ENCODE measurements at regions not wholly inside any gene's neighbourhood (a gene's known extent, or its start where the extent isn't known, plus 50 kb on each side); places are given as distances from the start of the nearest gene placed in this dataset.

GRCh38 chr4:140281828-140282552 lies 91.5 kb upstream of the SCOC start:
- no peaks in the 10 kb centered on the region for H3K27me3 ChIP-seq (ENCODE audit: control insufficient read depth, insufficient read depth, low read length)
- H3K9me3 ChIP-seq (ENCODE audit: control insufficient read depth, insufficient read depth, low read depth, low read length), result peaks cover 4% of the 10 kb centered on the region
- H3K27ac ChIP-seq (ENCODE audit: low read depth, low read length), result no peak overlapping the region
- no peak overlapping the region for H3K9ac ChIP-seq (ENCODE audit: low read length)
- H3K36me3 ChIP-seq (ENCODE audit: control insufficient read depth, insufficient read depth, low read length), result no peaks in the 10 kb centered on the region
- H3K4me1 ChIP-seq (ENCODE audit: control insufficient read depth, insufficient read depth, low read length), result no peaks in the 10 kb centered on the region; the same call in 1 of the 2 replicates
- no peak overlapping the region for H3K4me3 ChIP-seq (ENCODE audit: low read depth, low read length)

- H3K9ac ChIP-seq (ENCODE audit: low read length), result no peak overlapping the region
- H3K36me3 ChIP-seq (ENCODE audit: control insufficient read depth, insufficient read depth, low read length), result no peaks in the 10 kb centered on the region
- H3K4me3 ChIP-seq (ENCODE audit: low read depth, low read length), result no peak overlapping the region
- H3K4me1 ChIP-seq (ENCODE audit: control insufficient read depth, insufficient read depth, low read length), result no peaks in the 10 kb centered on the region
- H3K9me3 ChIP-seq (ENCODE audit: control insufficient read depth, insufficient read depth, low read depth, low read length), result peaks cover 3% of the 10 kb centered on the region; the same call in 1 of the 2 replicates
- H3K27ac ChIP-seq (ENCODE audit: low read depth, low read length), result no peak overlapping the region
- H3K27me3 ChIP-seq (ENCODE audit: control insufficient read depth, insufficient read depth, low read length), result no peaks in the 10 kb centered on the region
These were observed 95.9 kb upstream of the SCOC start for GRCh38 chr4:140277576-140277975.

GRCh38 chr4:140271553-140271952 lies 101.9 kb upstream of the SCOC start:
- Histone ChIP-seq H3K27me3 (ENCODE audit: control insufficient read depth, insufficient read depth, low read length) (no peaks in the 10 kb centered on the region), H3K4me3 (ENCODE audit: low read depth, low read length) (no peak overlapping the region), H3K9me3 (ENCODE audit: control insufficient read depth, insufficient read depth, low read depth, low read length) (no peaks in the 10 kb centered on the region), H3K9ac (ENCODE audit: low read length) (no peak overlapping the region), H3K27ac (ENCODE audit: low read depth, low read length) (no peak overlapping the region), H3K36me3 (ENCODE audit: control insufficient read depth, insufficient read depth, low read length) (no peaks in the 10 kb centered on the region), H3K4me1 (ENCODE audit: control insufficient read depth, insufficient read depth, low read length) (peaks cover 11% of the 10 kb centered on the region; the same call in 1 of the 2 replicates)

GRCh38 chr4:140269369-140269768 lies 104.1 kb upstream of the SCOC start:
- H3K9me3 ChIP-seq (ENCODE audit: control insufficient read depth, insufficient read depth, low read depth, low read length), result no peaks in the 10 kb centered on the region
- no peak overlapping the region for H3K4me3 ChIP-seq (ENCODE audit: low read depth, low read length)

GRCh38 chr4:140268186-140268841 lies 105.1 kb upstream of the SCOC start:
- H3K9ac ChIP-seq (ENCODE audit: low read length), result no peak overlapping the region
- peaks cover 11% of the 10 kb centered on the region; the same call in 1 of the 2 replicates for H3K4me1 ChIP-seq (ENCODE audit: control insufficient read depth, insufficient read depth, low read length)
- H3K9me3 ChIP-seq (ENCODE audit: control insufficient read depth, insufficient read depth, low read depth, low read length), result no peaks in the 10 kb centered on the region
- H3K27me3 ChIP-seq (ENCODE audit: control insufficient read depth, insufficient read depth, low read length), result no peaks in the 10 kb centered on the region
- no peak overlapping the region for H3K4me3 ChIP-seq (ENCODE audit: low read depth, low read length)
- no peaks in the 10 kb centered on the region for H3K36me3 ChIP-seq (ENCODE audit: control insufficient read depth, insufficient read depth, low read length)
- no peak overlapping the region for H3K27ac ChIP-seq (ENCODE audit: low read depth, low read length)

More at GRCh38 chr4:140269369-140269768, 104.1 kb upstream of the SCOC start:
- Histone ChIP-seq H3K4me1 (ENCODE audit: control insufficient read depth, insufficient read depth, low read length) (peaks cover 11% of the 10 kb centered on the region; the same call in 1 of the 2 replicates), H3K27ac (ENCODE audit: low read depth, low read length) (no peak overlapping the region), H3K9ac (ENCODE audit: low read length) (no peak overlapping the region), H3K36me3 (ENCODE audit: control insufficient read depth, insufficient read depth, low read length) (no peaks in the 10 kb centered on the region), H3K27me3 (ENCODE audit: control insufficient read depth, insufficient read depth, low read length) (no peaks in the 10 kb centered on the region)

GRCh38 chr4:140267576-140267975 lies 105.9 kb upstream of the SCOC start:
- Histone ChIP-seq H3K27ac (ENCODE audit: low read depth, low read length) (no peak overlapping the region), H3K4me3 (ENCODE audit: low read depth, low read length) (no peak overlapping the region), H3K4me1 (ENCODE audit: control insufficient read depth, insufficient read depth, low read length) (peaks cover 11% of the 10 kb centered on the region; the same call in 1 of the 2 replicates)

GRCh38 chr4:140266958-140267568 lies 106.4 kb upstream of the SCOC start:
- Histone ChIP-seq H3K4me3 (ENCODE audit: low read depth, low read length) (no peak overlapping the region), H3K27ac (ENCODE audit: low read depth, low read length) (no peak overlapping the region), H3K9me3 (ENCODE audit: control insufficient read depth, insufficient read depth, low read depth, low read length) (no peaks in the 10 kb centered on the region), H3K36me3 (ENCODE audit: control insufficient read depth, insufficient read depth, low read length) (no peaks in the 10 kb centered on the region), H3K9ac (ENCODE audit: low read length) (no peak overlapping the region), H3K27me3 (ENCODE audit: control insufficient read depth, insufficient read depth, low read length) (no peaks in the 10 kb centered on the region), H3K4me1 (ENCODE audit: control insufficient read depth, insufficient read depth, low read length) (peaks cover 11% of the 10 kb centered on the region; the same call in 1 of the 2 replicates)

More at GRCh38 chr4:140267576-140267975, 105.9 kb upstream of the SCOC start:
- Histone ChIP-seq H3K36me3 (ENCODE audit: control insufficient read depth, insufficient read depth, low read length) (no peaks in the 10 kb centered on the region), H3K9ac (ENCODE audit: low read length) (no peak overlapping the region), H3K27me3 (ENCODE audit: control insufficient read depth, insufficient read depth, low read length) (no peaks in the 10 kb centered on the region), H3K9me3 (ENCODE audit: control insufficient read depth, insufficient read depth, low read depth, low read length) (no peaks in the 10 kb centered on the region)

- H3K27ac ChIP-seq (ENCODE audit: low read depth, low read length), result no peak overlapping the region
- H3K36me3 ChIP-seq (ENCODE audit: control insufficient read depth, insufficient read depth, low read length), result no peaks in the 10 kb centered on the region
- H3K9ac ChIP-seq (ENCODE audit: low read length), result no peak overlapping the region
- no peaks in the 10 kb centered on the region for H3K9me3 ChIP-seq (ENCODE audit: control insufficient read depth, insufficient read depth, low read depth, low read length)
- no peak overlapping the region for H3K4me3 ChIP-seq (ENCODE audit: low read depth, low read length)
- H3K4me1 ChIP-seq (ENCODE audit: control insufficient read depth, insufficient read depth, low read length), result peaks cover 22% of the 10 kb centered on the region
- 0 out of 2 replicates have a peak, but pooled peaks cover 3% of the 10 kb centered on the region for H3K27me3 ChIP-seq (ENCODE audit: control insufficient read depth, insufficient read depth, low read length)
These were observed 106.2 kb upstream of the MAML3 start for GRCh38 chr4:140260227-140260626.

- Histone ChIP-seq H3K9ac (ENCODE audit: low read length) (no peak overlapping the region), H3K9me3 (ENCODE audit: control insufficient read depth, insufficient read depth, low read depth, low read length) (no peaks in the 10 kb centered on the region), H3K27ac (ENCODE audit: low read depth, low read length) (no peak overlapping the region), H3K36me3 (ENCODE audit: control insufficient read depth, insufficient read depth, low read length) (no peaks in the 10 kb centered on the region), H3K4me3 (ENCODE audit: low read depth, low read length) (no peak overlapping the region), H3K27me3 (ENCODE audit: control insufficient read depth, insufficient read depth, low read length) (peaks cover 9% of the 10 kb centered on the region; the same call in 1 of the 2 replicates), H3K4me1 (ENCODE audit: control insufficient read depth, insufficient read depth, low read length) (peaks cover 39% of the 10 kb centered on the region)
These were observed 104.5 kb upstream of the MAML3 start for GRCh38 chr4:140258476-140258875.

- Histone ChIP-seq H3K27me3 (ENCODE audit: control insufficient read depth, insufficient read depth, low read length) (peaks cover 9% of the 10 kb centered on the region; the same call in 1 of the 2 replicates), H3K36me3 (ENCODE audit: control insufficient read depth, insufficient read depth, low read length) (no peaks in the 10 kb centered on the region), H3K9me3 (ENCODE audit: control insufficient read depth, insufficient read depth, low read depth, low read length) (no peaks in the 10 kb centered on the region), H3K4me1 (ENCODE audit: control insufficient read depth, insufficient read depth, low read length) (peaks cover 41% of the 10 kb centered on the region), H3K9ac (ENCODE audit: low read length) (no peak overlapping the region), H3K4me3 (ENCODE audit: low read depth, low read length) (no peak overlapping the region), H3K27ac (ENCODE audit: low read depth, low read length) (no peak overlapping the region)
These were observed 103.7 kb upstream of the MAML3 start for GRCh38 chr4:140257461-140258305.

Measured in HUES6 (cell line).